ENCODE measurements at regions not wholly inside any gene's neighbourhood (a gene's known extent, or its start where the extent isn't known, plus 50 kb on each side); places are given as distances from the start of the nearest gene placed in this dataset.

DNA sequence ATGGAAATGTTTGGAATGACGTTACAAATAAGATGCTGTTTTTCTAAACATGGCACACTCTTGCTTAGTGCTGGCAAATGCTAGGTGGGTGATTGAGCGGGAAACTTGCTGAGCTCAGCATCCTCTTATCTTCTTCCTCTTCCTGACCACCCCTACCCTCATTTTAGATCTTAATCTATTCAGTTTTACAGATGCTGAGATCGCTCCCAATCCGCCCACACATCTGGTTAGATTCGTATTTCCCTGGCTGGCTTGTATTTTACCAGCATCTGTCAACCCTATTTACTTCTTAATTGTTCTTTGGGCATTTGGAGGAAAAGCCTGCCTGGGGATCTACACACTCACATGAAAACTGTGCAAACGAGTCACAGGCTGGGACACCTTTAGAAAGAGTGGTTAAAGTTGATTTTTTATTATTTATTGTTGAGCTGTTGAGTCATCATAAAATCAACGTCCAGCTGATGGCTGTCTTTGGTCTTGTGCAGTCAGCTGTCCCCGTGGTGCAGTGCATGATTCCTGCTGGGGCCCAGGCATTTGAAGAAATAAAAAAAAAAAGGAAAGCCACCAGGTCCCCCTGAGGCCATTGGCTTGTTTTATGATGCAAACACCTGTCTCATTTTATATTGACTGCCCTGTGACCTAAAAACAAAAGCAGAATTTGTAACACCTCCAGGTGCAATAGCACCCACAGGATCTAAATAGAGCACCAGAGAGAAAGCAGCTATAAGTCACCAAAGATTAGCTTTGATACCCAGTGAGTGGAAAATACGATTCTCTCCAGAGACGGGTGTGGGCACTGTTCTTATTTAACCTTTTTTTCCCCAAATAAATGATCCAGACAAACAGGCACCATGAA is 258.6 kb downstream of the HS3ST3B1 start:
- no peak for TF ChIP-seq CTCF (IDR thresholded peaks at IDR 0.05)
- no peak for TF ChIP-seq EZH2 (IDR thresholded peaks at IDR 0.05)
